RPMI7951 (cell line): ENCODE measurements at regions not wholly inside any gene's neighbourhood (a gene's known extent, or its start where the extent isn't known, plus 50 kb on each side); places are given as distances from the start of the nearest gene placed in this dataset.
A peak's percentile ranks its signal among the peaks of the same experiment; 100 is the strongest.
"Not testable (repeated sequence)": the region's sequence is repeated elsewhere in the genome, so short reads cannot be mapped to it uniquely, and the experiment has no call there.

Source experiments
- DNase-seq: peaks from one replicate; pipeline ENCODE4 v3.0.0-alpha.2; 2012; ENCODE audit warnings: low read depth

DNA sequence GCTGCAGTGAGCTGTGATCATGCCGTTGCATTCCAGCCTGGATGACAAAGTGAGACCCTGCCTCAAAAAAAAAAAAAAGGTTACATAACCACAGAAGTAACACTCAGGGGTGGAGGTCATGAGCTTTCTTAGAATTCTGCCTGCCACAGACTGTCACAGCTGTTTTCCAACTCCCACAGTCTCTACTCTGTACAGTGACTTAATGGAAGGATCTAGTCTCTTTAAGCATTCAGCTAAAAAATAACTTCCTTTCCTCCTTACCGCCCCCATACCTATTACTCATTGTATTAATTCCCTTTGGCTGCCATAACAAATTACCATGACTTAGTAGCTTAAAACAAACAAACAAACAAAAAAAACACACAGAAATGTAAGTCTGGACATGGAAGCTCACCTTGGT is 99.6 kb upstream of the UBE2E1 start:
- DNase-seq: no peak

- no peak for DNase-seq
Observed at GRCh38 chr3:23709987-23710386, 95.8 kb upstream of the UBE2E1 start.

- DNase-seq: peak; percentile 25
Observed at GRCh38 chr3:23710555-23710954, 95.2 kb upstream of the UBE2E1 start.

- peak; percentile 30 for DNase-seq
Observed at GRCh38 chr3:23711916-23712494, 93.8 kb upstream of the UBE2E1 start.

GRCh38 chr3:23712656-23713559 is 92.8 kb upstream of the UBE2E1 start:
- peak; percentile 95 for DNase-seq

DNA sequence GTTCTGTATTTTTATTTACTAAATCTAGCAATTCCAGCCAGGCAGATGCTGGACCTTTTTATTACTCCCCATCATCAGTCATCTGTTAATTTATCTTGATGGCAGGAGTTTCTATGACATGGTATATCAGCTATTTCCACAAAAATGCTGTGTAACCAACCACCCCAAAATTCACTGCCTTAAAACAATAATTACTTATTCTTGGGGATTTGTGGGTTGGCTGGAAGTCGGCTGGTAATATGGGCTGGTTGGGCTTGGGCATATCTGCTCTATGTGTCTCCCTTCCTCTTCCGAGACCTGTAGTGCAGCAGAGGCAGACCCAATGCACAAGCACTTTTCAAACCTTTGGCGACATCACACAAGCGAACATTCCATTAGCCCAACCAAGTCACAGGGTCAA is 92.1 kb upstream of the UBE2E1 start:
- peak; percentile 42 for DNase-seq

GRCh38 chr3:23720059-23720458 is 85.7 kb upstream of the UBE2E1 start:
- no peak for DNase-seq

GRCh38 chr3:23720885-23721284 is 84.9 kb upstream of the UBE2E1 start:
- no peak for DNase-seq

DNA sequence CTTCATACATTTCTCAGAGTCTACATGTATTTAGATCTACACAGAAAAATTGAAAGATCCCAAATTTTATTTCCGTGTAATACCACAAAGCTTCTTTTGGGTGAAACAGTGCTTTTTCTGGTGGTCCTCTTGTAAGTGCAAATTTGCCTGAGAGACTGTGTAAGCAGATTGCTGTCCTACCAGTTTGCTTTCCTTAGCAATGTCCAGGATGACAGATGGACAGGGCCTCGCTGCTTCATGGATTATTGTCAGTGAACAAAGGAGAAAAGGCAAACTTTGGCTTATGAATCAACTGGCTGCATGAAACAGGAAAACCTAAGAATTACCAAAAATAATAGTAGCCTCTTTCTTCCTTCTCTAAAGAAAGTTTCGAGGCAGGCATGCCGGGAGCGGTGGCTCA is 82.6 kb upstream of the UBE2E1 start:
- no peak for DNase-seq

- DNase-seq: no peak
Observed at GRCh38 chr3:23723930-23724329, 81.8 kb upstream of the UBE2E1 start.

DNA sequence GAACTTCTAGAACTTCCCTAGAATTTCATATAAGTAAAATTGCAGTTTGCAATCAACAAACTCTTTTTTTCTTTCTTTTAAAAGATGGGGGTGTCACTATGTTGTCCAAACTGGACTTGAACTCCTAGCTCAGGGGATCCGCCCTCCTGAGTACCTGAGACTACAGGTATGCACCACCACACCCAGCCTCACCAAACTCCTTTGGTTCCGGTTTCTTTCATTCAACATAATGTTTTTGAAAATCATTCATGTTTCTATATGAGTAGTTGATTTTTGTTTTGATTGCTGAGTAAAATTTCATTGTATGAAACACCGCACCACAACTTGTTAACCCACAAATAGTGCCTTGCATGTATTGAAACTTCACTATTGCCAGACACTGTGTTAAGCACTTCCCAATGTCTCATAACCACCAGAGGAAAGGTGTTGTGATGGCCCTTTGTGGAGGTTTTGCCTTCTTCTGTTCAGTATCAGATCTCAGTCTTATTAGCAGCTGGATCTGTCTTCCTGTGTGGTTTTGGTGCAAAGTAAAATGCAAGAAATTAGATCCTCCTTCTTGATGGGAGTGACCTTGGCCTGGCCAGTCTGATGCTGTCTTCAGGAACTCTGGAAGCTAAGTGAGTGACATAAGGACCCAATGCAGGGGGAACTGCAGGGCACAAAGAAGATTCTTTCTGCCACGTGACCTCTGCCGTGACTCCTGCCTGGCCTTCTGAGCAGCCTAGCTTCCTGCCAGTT is 78.8 kb upstream of the UBE2E1 start:
- peak; percentile 49 for DNase-seq

DNA sequence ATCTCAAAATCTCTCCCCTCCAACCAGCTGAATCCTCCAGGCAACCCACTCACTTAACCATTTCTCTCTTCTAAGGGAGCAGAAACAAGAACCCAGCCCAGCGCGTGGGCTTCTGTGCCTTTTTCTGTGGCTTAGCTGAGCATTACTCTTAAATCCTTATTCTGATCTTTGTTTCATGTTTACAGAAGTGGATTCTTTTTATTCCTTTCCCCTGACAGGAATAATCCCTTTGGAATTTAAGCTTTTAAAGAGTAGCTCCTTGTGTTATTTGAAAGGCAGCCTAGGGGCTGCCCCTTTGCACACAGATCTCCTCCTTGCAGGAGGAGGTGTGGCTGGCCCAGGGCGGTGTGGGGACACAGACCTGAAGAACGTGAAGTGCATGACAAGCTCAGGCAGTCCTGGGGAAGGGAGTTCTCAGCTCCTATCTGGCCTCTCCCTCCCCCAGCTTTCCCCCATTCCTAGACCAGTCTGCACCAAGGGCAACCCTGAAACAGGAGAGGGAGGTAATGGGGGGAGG is 77.1 kb upstream of the UBE2E1 start:
- DNase-seq: no peak

DNA sequence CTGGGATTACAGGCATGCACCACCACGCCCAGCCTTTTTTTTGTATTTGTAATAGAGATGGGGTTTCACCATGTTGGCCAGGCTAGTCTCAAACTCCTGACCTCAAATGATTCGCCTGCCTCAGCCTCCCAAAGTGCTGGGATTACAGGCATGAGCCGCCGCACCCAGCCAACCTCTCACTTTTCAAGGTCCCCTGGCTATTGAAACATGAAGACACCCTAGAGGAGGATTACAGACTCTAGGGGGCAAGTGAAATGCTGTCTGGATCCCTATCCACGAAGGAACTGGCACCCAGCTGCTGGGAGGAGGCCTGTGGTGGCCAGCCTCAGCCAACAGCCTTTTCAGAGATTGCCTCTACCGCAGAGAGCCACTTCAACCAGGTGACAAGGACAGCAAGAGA is 76.4 kb upstream of the UBE2E1 start:
- not testable (repeated sequence) for DNase-seq

GRCh38 chr3:23734481-23734880 is 71.3 kb upstream of the UBE2E1 start:
- no peak for DNase-seq

DNA sequence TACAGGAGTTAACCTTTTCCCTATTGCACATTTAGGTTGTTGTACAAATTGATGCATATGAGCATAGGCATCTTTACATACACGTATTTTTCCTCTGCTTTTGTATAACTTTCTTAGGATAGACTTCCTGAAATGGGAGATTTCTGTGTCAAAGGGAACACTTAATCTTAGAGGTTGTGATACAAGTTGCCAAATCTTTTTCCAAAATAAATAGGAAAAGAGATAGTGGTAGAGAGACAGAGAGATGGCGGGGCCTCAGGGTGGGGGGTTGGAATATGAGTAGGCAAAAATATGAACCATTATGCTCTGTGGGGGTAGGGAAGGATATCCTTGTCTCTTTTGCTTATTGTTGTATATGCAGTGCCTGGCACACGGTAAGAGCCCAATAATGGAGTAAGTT is 70.7 kb upstream of the UBE2E1 start:
- no peak for DNase-seq

GRCh38 chr3:23735535-23736326 is 70.0 kb upstream of the UBE2E1 start:
- peak; percentile 30 for DNase-seq

- peak; percentile 26 for DNase-seq
Observed at GRCh38 chr3:23738944-23739343, 66.8 kb upstream of the UBE2E1 start.

DNA sequence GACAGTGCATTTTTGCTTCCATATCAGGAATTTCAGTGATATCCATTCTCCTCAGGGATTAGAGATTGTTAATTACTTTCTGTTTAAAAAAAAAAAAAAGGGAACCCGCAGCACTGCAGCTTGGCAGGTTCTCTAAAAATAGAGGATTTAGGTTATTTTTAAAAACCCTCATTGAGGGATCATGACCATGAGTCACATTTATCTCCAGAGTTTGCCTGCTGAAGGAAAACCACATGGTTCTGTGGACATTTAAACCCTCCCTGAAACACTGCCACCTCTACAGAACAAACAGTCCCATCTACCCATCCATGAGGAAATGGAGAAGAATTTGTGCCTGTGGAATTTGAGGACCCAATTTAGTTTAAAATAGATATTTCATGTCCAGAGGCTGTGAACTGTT is 66.2 kb upstream of the UBE2E1 start:
- DNase-seq: peak; percentile 92

GRCh38 chr3:23740517-23740965 is 65.2 kb upstream of the UBE2E1 start:
- peak; percentile 60 for DNase-seq

DNA sequence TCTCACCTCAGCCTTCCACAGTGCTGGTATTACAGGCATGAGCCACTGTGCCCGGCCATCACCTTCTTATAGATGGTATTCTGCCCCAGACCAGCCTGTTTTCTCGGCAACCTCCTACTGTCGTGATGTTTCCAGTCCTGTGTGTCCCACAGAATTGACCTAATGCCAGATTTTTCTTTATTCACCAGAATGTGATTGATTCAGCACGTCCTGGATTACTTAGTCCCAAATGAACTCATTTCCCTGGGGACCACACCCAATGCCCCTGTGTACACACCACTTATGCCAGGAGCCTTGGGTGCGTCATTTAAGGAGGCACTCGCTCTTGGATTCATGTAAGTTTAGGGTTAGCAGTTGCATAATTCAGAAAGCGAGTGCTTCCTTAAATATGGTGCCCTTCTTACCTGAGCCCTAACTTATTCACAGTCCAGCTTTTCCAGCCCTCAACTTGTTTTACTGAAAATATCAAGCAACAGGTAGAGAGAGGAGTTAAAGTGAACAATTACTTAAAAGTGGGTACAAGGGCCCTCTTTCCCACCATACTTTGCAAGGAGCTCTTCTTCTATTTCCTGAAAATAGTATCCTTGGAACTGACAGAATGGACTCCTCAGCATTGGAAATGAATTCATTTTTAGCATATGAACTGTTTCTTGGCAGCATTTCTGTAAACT is 64.6 kb upstream of the UBE2E1 start:
- peak; percentile 28 for DNase-seq
